HG02610 (cell line): ENCODE measurements at regions not wholly inside any gene's neighbourhood (a gene's known extent, or its start where the extent isn't known, plus 50 kb on each side); places are given as distances from the start of the nearest gene placed in this dataset.
"Not testable (repeated sequence)": the region's sequence is repeated elsewhere in the genome, so short reads cannot be mapped to it uniquely, and the experiment has no call there.

Experiments
- ATAC-seq: cut with Tn5 transposase; IDR thresholded peaks from one replicate; pipeline ENCODE4 v1.9.1; 2021; ENCODE audit warnings: mild to moderate bottlenecking, moderate library complexity; ENCODE audit not compliant: unreplicated experiment

DNA sequence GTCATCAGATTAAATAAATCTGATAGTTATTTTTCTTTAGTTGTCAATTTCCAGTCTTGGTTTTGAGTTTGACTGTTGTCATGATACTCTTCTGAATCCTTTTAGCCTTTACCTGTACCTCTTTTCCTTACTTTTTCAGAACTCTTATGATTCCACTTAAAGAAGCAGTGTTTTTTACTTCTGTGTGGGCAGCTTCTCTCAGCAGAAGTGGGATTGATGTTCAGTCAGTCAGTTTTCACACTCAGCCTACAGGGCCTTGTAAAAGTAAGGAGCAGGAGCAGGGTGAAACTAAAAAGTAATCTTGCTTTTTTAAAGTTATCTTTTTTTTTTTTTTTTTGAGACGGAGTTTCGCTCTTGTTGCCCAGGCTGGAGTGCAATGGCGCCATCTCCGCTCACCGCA is 75.1 kb downstream of the HAUS1 start:
- no peak for ATAC-seq

- no peak for ATAC-seq
These were observed 78.6 kb downstream of the HAUS1 start for GRCh38 chr18:46182633-46183358.

DNA sequence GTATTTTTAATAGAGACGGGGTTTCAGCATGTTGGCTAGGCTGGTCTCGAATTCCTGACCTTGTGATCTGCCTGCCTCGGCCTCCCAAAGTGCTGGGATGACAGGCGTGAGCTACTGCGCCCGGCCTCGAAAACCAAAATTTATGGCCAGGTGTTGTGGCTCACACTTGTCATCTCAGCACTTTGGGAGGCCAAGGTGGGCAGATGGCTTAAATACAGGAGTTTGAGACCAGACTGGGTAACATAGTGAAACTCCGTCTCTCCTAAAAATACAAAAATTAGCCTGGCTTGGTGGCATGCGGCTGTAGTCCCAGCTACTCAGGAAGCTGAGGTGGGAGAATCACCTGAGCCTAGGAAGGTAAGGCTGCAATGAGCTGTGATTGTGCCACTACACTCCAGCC is 80.1 kb downstream of the HAUS1 start:
- not testable (repeated sequence) for ATAC-seq

GRCh38 chr18:46184727-46185126 is 80.5 kb downstream of the HAUS1 start:
- no peak for ATAC-seq

- no peak for ATAC-seq
These were observed 86.5 kb downstream of the HAUS1 start for GRCh38 chr18:46190667-46191066.

GRCh38 chr18:46196627-46197243 is 92.5 kb downstream of the HAUS1 start:
- ATAC-seq = no peak

DNA sequence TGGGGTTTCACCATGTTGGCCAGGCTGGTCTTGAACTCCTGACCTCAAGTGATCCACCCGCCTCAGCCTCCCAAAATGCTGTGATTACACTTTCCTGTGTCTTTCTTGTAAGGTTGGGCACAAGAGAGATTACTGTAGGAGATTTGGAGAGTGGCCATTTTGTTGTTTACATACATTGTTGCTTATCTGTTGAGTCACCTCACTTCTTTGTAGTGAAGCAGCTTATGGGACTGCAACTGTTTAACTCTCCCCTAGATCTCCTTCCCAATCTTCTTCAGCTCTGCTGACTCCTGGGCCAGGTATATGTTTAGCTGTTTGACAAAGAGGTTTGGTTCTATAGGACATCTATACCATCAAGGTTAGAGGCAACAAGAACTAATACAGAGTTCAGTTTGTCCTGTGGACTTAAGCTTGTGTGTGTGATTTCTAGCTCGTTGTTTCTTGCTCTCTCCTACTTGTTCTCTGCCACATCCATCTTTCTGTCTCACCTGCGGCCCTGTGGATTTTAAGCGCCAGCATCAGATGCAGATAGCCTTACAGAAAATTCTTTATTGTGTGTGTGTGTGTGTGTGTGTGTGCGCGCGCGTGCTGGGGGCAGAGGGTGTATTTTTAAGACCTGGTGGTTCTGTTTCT is 95.4 kb downstream of the HAUS1 start:
- ATAC-seq = no peak

GRCh38 chr18:46200178-46201055 is 96.2 kb downstream of the HAUS1 start:
- ATAC-seq = not testable (repeated sequence)

GRCh38 chr18:46204143-46204542 is 100.0 kb downstream of the HAUS1 start:
- no peak for ATAC-seq

DNA sequence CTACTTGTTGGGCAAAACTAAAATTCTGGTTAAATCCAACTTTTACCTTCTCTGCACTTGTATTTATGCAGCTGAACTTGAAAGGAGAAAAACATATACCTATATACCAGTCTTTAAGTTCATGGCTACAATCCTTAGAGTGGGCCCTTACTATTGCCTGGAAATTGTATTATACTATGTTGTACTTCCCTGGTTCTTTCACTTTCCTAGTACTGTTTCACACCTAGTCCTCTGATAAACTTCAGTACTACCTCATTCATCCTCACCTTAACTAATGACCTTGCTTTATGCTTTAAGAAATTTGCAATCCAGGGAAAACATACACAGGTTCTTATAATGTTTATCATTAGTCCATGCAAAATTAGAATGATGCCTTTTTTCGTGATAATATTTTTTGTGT is 103.8 kb downstream of the HAUS1 start:
- no peak for ATAC-seq

GRCh38 chr18:46209161-46209560 is 105.0 kb downstream of the HAUS1 start:
- ATAC-seq = no peak

GRCh38 chr18:46211816-46212215 is 107.6 kb downstream of the HAUS1 start:
- no peak for ATAC-seq

DNA sequence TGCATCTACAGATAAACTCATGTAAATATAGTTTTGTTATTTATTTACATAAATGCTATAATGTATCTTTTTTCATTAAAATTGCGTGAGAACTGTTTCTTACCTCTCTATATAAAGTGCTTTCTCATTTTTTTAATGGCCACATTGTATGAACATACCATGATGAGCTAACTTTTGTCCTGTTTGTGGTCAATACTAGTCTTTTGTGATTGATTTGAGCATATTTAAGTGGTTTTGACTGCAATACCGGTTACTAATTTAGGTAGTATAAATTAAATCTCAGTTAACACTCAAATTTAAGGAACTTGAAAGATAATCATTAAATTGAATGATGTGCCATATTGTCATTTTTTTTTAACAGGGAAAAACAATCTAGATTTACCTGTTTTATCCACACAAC is 108.2 kb downstream of the HAUS1 start:
- no peak for ATAC-seq

DNA sequence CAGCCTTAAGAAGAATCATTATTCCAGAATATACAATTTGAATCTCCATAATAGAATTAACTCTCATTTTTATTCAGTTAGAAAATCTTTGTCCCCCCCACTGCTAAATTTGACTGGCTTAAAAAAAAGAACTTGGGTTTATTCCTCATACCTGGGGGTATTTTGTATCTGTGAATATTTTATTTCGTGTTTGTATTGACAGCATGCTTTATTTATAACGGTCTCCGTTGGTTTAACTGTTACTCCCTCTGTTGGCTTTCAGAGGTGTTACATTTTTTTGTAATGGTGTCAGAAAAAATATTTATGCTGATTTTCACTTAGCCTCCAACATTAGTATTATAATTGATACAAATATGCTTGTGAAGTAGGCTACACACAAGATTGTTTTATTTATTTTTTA is 109.1 kb downstream of the HAUS1 start:
- ATAC-seq = no peak

DNA sequence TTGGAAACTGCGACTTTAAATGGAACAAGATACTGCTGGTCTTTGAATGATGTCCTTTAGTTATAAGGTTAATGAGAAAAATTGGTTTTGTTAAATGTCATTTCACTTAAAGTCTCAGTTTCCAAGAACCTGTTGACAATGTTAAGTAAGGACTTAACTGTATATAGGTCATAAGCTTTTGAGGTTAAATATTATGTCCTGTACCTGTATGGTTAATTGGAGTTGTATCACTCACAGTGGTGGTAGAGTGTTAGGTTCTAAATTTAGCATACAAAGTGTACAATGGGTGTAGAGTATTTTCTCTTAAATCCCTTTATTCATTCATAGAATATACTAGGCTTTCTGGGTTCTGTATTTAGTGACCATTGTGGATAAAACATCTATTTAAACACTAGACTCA is 110.2 kb downstream of the HAUS1 start:
- ATAC-seq = no peak

DNA sequence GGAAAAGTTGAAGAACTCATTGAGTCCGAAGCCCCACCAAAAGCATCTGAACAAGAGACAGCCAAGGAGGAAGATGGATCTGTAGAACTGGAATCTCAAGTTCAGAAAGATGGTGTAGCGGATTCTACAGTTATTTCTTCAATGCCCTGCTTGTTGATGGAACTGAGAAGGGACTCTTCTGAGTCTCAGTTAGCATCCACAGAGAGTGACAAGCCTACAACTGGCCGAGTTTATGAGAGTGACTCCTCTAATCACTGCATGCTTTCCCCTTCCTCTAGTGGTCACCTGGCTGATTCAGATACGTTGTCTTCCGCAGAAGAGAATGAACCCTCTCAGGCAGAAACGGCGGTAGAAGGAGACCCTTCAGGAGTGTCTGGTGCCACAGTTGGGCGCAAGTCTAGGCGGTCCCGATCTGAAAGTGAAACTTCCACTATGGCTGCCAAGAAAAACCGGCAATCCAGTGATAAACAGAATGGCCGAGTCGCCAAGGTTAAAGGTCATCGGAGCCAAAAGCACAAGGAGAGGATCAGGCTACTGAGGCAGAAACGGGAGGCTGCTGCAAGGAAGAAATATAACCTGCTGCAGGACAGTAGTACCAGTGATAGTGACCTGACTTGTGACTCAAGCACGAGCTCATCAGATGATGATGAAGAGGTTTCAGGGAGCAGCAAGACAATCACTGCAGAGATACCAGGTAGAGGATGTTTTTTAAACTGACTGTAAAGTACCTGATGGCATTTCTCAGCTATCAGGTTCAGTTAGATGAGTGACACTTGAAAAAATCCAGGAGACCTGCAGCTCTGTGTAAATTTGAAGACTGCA is 111.9 kb downstream of the HAUS1 start:
- ATAC-seq = no peak

GRCh38 chr18:46220116-46220515 is 115.9 kb downstream of the HAUS1 start:
- no peak for ATAC-seq

- no peak for ATAC-seq
These were observed 117.9 kb downstream of the HAUS1 start for GRCh38 chr18:46222093-46222492.

- ATAC-seq = no peak
These were observed 118.7 kb downstream of the HAUS1 start for GRCh38 chr18:46222710-46223360.

GRCh38 chr18:46224181-46224775 is 120.1 kb downstream of the HAUS1 start:
- ATAC-seq = no peak
